CD4-positive, CD25-positive, alpha-beta regulatory T cell (primary cell): ENCODE measurements at regions not wholly inside any gene's neighbourhood (a gene's known extent, or its start where the extent isn't known, plus 50 kb on each side); places are given as distances from the start of the nearest gene placed in this dataset.
A peak's percentile ranks its signal among the peaks of the same experiment; 100 is the strongest.
"Not testable (repeated sequence)": the region's sequence is repeated elsewhere in the genome, so short reads cannot be mapped to it uniquely, and the experiment has no call there.

Source experiments
- ATAC-seq, 2 donors: fragments of 150-1000 bp; cut with Tn5 transposase; one replicate each; pipeline ENCODE4 v1.10.0; 2021; ENCODE audit warnings: low read depth in 2 of 2, moderate number of reproducible peaks in 2 of 2, moderate library complexity in 1 of 2
- DNase-seq, 3 donors: peaks; one replicate each; pipeline versions ENCODE4 v3.0.0 to v3.0.0-alpha.2; 2012 to 2022; ENCODE audit warnings: mixed read lengths in 1 of 3
- H3K27ac ChIP-seq: one replicate; pipeline ENCODE4 v1.7.0; 2013; ENCODE audit warnings: mild to moderate bottlenecking, low read length; ENCODE audit not compliant: insufficient read depth, poor library complexity, severe bottlenecking
- H3K27me3 ChIP-seq: one replicate; pipeline ENCODE4 v1.7.0; 2013; ENCODE audit warnings: low read length; ENCODE audit not compliant: control insufficient read depth, insufficient read depth
- H3K36me3 ChIP-seq: one replicate; pipeline ENCODE4 v1.7.0; 2013; ENCODE audit warnings: mild to moderate bottlenecking, low read length, moderate library complexity; ENCODE audit not compliant: control insufficient read depth, insufficient read depth
- H3K4me1 ChIP-seq: 2 replicates; pipeline ENCODE4 v1.7.0; 2013; ENCODE audit warnings: mild to moderate bottlenecking, low read length; ENCODE audit not compliant: insufficient read depth, control insufficient read depth, poor library complexity, severe bottlenecking
- H3K4me3 ChIP-seq: one replicate; pipeline ENCODE4 v1.7.0; 2013; ENCODE audit warnings: low read depth, mild to moderate bottlenecking, low read length, moderate library complexity
- H3K9me3 ChIP-seq, 2 experiments: 1 replicate in 1 of 2; 2 replicates in 1 of 2; pipeline ENCODE4 v1.7.0; 2013; ENCODE audit warnings: low read length in 2 of 2, mild to moderate bottlenecking in 1 of 2, moderate library complexity in 1 of 2; ENCODE audit not compliant: control insufficient read depth in 2 of 2
- H3K27ac Mint-ChIP-seq, 3 donors: one replicate each; pipeline ENCODE4 v1.8.0; 2020 to 2022; ENCODE audit warnings: mild to moderate bottlenecking in 3 of 3, mixed read lengths in 3 of 3, moderate library complexity in 2 of 3
- H3K27me3 Mint-ChIP-seq: one replicate; pipeline ENCODE4 v1.8.0; 2022; ENCODE audit warnings: mild to moderate bottlenecking, mixed read lengths
- H3K36me3 Mint-ChIP-seq: one replicate; pipeline ENCODE4 v1.8.0; 2020; ENCODE audit warnings: mixed read lengths
- H3K4me1 Mint-ChIP-seq, 4 donors: one replicate each; pipeline ENCODE4 v1.8.0; 2020 to 2022; ENCODE audit warnings: mixed read lengths in 4 of 4, mild to moderate bottlenecking in 1 of 4
- H3K4me3 Mint-ChIP-seq, 4 donors: one replicate each; pipeline ENCODE4 v1.8.0; 2020 to 2022; ENCODE audit warnings: mild to moderate bottlenecking in 4 of 4, mixed read lengths in 4 of 4, moderate library complexity in 3 of 4
- H3K9me3 Mint-ChIP-seq, 7 donors: one replicate each; pipeline ENCODE4 v1.8.0; 2020 to 2022; ENCODE audit warnings: mixed read lengths in 7 of 7, mild to moderate bottlenecking in 3 of 7, moderate library complexity in 2 of 7

GRCh38 chr12:9543341-9543740 lies 64.4 kb downstream of the KLRB1 start:
- not testable (repeated sequence) for H3K4me1 ChIP-seq, H3K27ac Mint-ChIP-seq, H3K9me3 ChIP-seq, ATAC-seq, H3K27me3 Mint-ChIP-seq, H3K4me3 ChIP-seq, DNase-seq, H3K36me3 Mint-ChIP-seq, H3K27ac ChIP-seq, H3K4me3 Mint-ChIP-seq, H3K36me3 ChIP-seq, H3K4me1 Mint-ChIP-seq, H3K27me3 ChIP-seq, H3K9me3 Mint-ChIP-seq

DNA sequence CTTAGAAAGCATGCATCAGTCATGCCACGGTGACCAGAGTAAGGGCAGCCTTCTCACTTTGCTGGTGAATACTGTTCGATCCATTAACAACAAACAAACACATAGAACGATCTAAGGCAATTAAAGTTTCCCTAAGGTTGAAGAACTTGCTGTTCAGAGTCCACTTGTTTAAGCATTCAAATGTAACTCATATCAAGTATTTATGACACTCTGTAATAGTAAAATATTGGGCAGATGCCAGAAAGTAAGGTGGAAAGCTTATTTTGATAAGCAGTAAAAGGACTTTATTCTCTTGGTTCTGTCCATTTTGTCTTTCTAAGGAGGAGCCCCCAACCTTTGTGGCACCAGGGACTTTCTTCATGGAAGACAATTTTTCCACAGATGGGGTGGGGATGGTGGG lies 64.9 kb downstream of the KLRB1 start:
- H3K9me3 ChIP-seq, DNase-seq, H3K36me3 Mint-ChIP-seq, H3K4me1 ChIP-seq, H3K9me3 Mint-ChIP-seq, H3K4me3 Mint-ChIP-seq, H3K4me1 Mint-ChIP-seq, H3K36me3 ChIP-seq, H3K27me3 ChIP-seq, H3K4me3 ChIP-seq, ATAC-seq, H3K27me3 Mint-ChIP-seq, H3K27ac Mint-ChIP-seq, H3K27ac ChIP-seq: not testable (repeated sequence)

GRCh38 chr12:9515925-9516324 lies 91.8 kb downstream of the KLRB1 start:
- H3K27ac ChIP-seq, H3K9me3 ChIP-seq, H3K4me3 Mint-ChIP-seq, DNase-seq, H3K36me3 ChIP-seq, H3K4me1 ChIP-seq, ATAC-seq, H3K4me1 Mint-ChIP-seq, H3K4me3 ChIP-seq, H3K27ac Mint-ChIP-seq, H3K9me3 Mint-ChIP-seq, H3K27me3 Mint-ChIP-seq, H3K27me3 ChIP-seq: not testable (repeated sequence)
- H3K36me3 Mint-ChIP-seq: peaks cover 13% of the 10 kb centered on the region

GRCh38 chr12:9512695-9513094 lies 95.0 kb downstream of the KLRB1 start:
- peaks cover 0 to 19% (median 14%) of the 10 kb centered on the region in 4 donors for H3K4me1 Mint-ChIP-seq
- ATAC-seq, H3K27ac Mint-ChIP-seq: not testable (repeated sequence)

GRCh38 chr12:9510392-9511011 lies 97.2 kb downstream of the KLRB1 start:
- not testable (repeated sequence) for H3K4me3 Mint-ChIP-seq, ATAC-seq, H3K9me3 Mint-ChIP-seq, H3K36me3 Mint-ChIP-seq, H3K27me3 Mint-ChIP-seq, DNase-seq, H3K4me1 ChIP-seq, H3K27me3 ChIP-seq, H3K36me3 ChIP-seq, H3K27ac ChIP-seq, H3K4me3 ChIP-seq, H3K9me3 ChIP-seq
- Mint-ChIP-seq H3K4me1 (peaks cover 0 to 19% (median 11%) of the 10 kb centered on the region in 4 donors), H3K27ac (peak overlapping the region in 1 of 3 donors; percentile 47)

More at GRCh38 chr12:9512695-9513094, 95.0 kb downstream of the KLRB1 start:
- not testable (repeated sequence) for DNase-seq, H3K4me1 ChIP-seq, H3K9me3 Mint-ChIP-seq, H3K9me3 ChIP-seq, H3K27me3 Mint-ChIP-seq, H3K4me3 Mint-ChIP-seq, H3K27me3 ChIP-seq, H3K36me3 ChIP-seq, H3K4me3 ChIP-seq, H3K27ac ChIP-seq
- peaks cover 11% of the 10 kb centered on the region for H3K36me3 Mint-ChIP-seq

DNA sequence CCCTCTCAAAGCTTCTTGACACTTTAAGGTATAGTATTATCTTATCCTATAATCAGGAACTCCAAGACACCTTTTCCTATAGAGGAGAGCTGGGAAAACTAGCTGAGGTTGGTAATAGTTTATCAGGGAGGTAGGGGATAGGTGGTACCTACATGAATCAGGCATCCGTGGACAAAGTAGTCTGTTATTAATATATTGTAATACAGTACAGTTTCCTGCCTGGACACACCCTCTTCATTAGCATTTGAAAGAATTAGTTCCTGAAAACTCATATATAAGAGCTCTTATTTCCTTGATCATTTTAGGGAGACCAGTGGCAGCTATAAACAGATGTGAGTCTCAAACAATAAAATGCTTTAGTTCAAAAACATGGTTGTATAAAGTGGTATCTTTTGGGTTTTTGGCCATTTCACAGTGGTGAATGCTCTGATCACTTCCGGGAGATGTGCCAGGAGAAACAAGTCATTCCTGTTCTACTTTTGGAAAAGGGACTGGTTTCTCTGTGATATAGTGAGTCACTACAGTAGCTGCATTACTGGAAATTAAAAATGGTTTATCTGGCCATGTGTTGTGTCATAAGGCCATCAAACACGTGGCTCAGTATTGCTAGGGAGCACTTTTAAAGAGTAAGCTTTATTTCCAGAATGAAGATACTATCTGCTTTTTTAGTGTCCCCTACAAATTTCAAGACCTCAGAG lies 98.1 kb downstream of the KLRB1 start:
- Mint-ChIP-seq H3K4me1 (peaks cover 0 to 19% (median 10%) of the 10 kb centered on the region in 4 donors), H3K9me3 (no peaks in the 10 kb centered on the region), H3K4me3 (no peak overlapping the region), H3K36me3 (peaks cover 3% of the 10 kb centered on the region), H3K27me3 (no peaks in the 10 kb centered on the region), H3K27ac (peak overlapping the region in 1 of 3 donors; percentile 47)
- no peaks in the 10 kb centered on the region for H3K36me3 ChIP-seq
- no peak overlapping the region for H3K27ac ChIP-seq
- no peaks in the 10 kb centered on the region for H3K4me1 ChIP-seq
- no peaks in the 10 kb centered on the region for H3K9me3 ChIP-seq
- DNase-seq (no peak), ATAC-seq (no peak)
- H3K27me3 ChIP-seq: no peaks in the 10 kb centered on the region
- H3K4me3 ChIP-seq: no peak overlapping the region

GRCh38 chr12:9506746-9507145 lies 101.0 kb downstream of the KLRB1 start:
- Histone ChIP-seq H3K27ac (no peak overlapping the region), H3K9me3 (no peaks in the 10 kb centered on the region), H3K27me3 (no peaks in the 10 kb centered on the region), H3K4me3 (no peak overlapping the region), H3K36me3 (no peaks in the 10 kb centered on the region), H3K4me1 (no peaks in the 10 kb centered on the region)
- Mint-ChIP-seq H3K36me3 (no peaks in the 10 kb centered on the region), H3K9me3 (no peaks in the 10 kb centered on the region), H3K4me3 (no peak overlapping the region), H3K4me1 (peaks cover 0 to 19% (median 10%) of the 10 kb centered on the region in 4 donors), H3K27me3 (no peaks in the 10 kb centered on the region), H3K27ac (no peak overlapping the region)
- ATAC-seq: no peak
- DNase-seq: no peak

- not testable (repeated sequence) for H3K9me3 ChIP-seq, H3K4me3 ChIP-seq, H3K9me3 Mint-ChIP-seq, DNase-seq, H3K36me3 Mint-ChIP-seq, H3K4me3 Mint-ChIP-seq, H3K4me1 Mint-ChIP-seq, H3K27ac Mint-ChIP-seq, H3K27me3 ChIP-seq, H3K4me1 ChIP-seq, ATAC-seq, H3K36me3 ChIP-seq, H3K27me3 Mint-ChIP-seq, H3K27ac ChIP-seq
Measured at GRCh38 chr12:9503384-9503783, 104.3 kb downstream of the KLRB1 start.
